GM12878 (cell line): ENCODE measurements at regions not wholly inside any gene's neighbourhood (a gene's known extent, or its start where the extent isn't known, plus 50 kb on each side); places are given as distances from the start of the nearest gene placed in this dataset.

Source experiments
- BHLHE40 ChIP-seq, 2 experiments: fragments of 450-650 bp in 1 of 2; IDR thresholded peaks; 2 replicates each; pipeline ENCODE4 v1.6.1; 2011 to 2017; ENCODE audit warnings: low read depth in 2 of 2, borderline replicate concordance in 1 of 2, improper control_type of control experiment in 1 of 2, low read length in 1 of 2, mild to moderate bottlenecking in 1 of 2
- CREB1 ChIP-seq: IDR thresholded peaks from 2 replicates; pipeline ENCODE4 v1.6.1; 2012; ENCODE audit warnings: low read depth, mild to moderate bottlenecking, inconsistent platforms
- ETV6 ChIP-seq, 2 experiments: fragments of 450-650 bp in 1 of 2; IDR thresholded peaks in 1 of 2; conservative IDR thresholded peaks in 1 of 2; 2 replicates each; pipeline ENCODE4 v1.6.1; 2014; ENCODE audit warnings: antibody characterized with exemption in 1 of 2, borderline replicate concordance in 1 of 2, low read depth in 1 of 2, mild to moderate bottlenecking in 1 of 2, moderate library complexity in 1 of 2
- KDM1A ChIP-seq: fragments of 200-600 bp; sonication (generic); IDR thresholded peaks from 2 replicates; pipeline ENCODE4 v1.6.1; 2016; ENCODE audit warnings: borderline replicate concordance
- PBX3 ChIP-seq: IDR thresholded peaks from 2 replicates; pipeline ENCODE4 v1.6.1; 2011; ENCODE audit warnings: mild to moderate bottlenecking, low read depth, low read length, moderate library complexity; ENCODE audit not compliant: insufficient replicate concordance
- PKNOX1 ChIP-seq: fragments of 450-650 bp; IDR thresholded peaks from 2 replicates; pipeline ENCODE4 v1.6.1; 2016; ENCODE audit warnings: mild to moderate bottlenecking
- POLR2A ChIP-seq: IDR thresholded peaks from 2 replicates; pipeline ENCODE4 v1.6.1; 2011; ENCODE audit warnings: low read depth, mild to moderate bottlenecking, low read length
- STAT3 ChIP-seq: IDR thresholded peaks from 2 replicates; pipeline ENCODE4 v1.6.1; 2011; ENCODE audit warnings: low read depth, low read length, improper control_type of control experiment
- TAF1 ChIP-seq: IDR thresholded peaks from 2 replicates; pipeline ENCODE4 v1.6.1; 2011; ENCODE audit warnings: mild to moderate bottlenecking, low read depth, low read length, borderline replicate concordance
- TCF7 ChIP-seq: IDR thresholded peaks from 2 replicates; pipeline ENCODE4 v1.6.1; 2014; ENCODE audit warnings: antibody characterized with exemption, borderline replicate concordance
- YY1 ChIP-seq: IDR thresholded peaks from 2 replicates; pipeline ENCODE4 v1.6.1; 2011; ENCODE audit warnings: low read depth, mild to moderate bottlenecking, low read length

GRCh38 chr4:24729119-24729730, 66.1 kb upstream of the SOD3 start:
- no peak for TF ChIP-seq ETV6 (conservative IDR thresholded peaks at IDR 0.05 in 1 of 2, IDR thresholded peaks at IDR 0.05 in 1 of 2; ENCODE audit: borderline replicate concordance in 1 of 2, low read depth in 1 of 2)
- no peak for TF ChIP-seq STAT3
- TF ChIP-seq YY1, result no peak
- no peak for TF ChIP-seq POLR2A
- TF ChIP-seq PBX3, result no peak
- no peak for TF ChIP-seq KDM1A
- no peak for TF ChIP-seq BHLHE40 (IDR thresholded peaks at IDR 0.05; ENCODE audit: borderline replicate concordance in 1 of 2, low read depth in 2 of 2, low read length in 1 of 2)
- TF ChIP-seq TCF7, result no peak
- TF ChIP-seq CREB1, result no peak
- TF ChIP-seq TAF1, result no peak
- TF ChIP-seq PKNOX1, result no peak
